ENCODE measurements at regions not wholly inside any gene's neighbourhood (a gene's known extent, or its start where the extent isn't known, plus 50 kb on each side); places are given as distances from the start of the nearest gene placed in this dataset.

GRCh38 chr15:96500508-96500907, 170.0 kb downstream of the NR2F2 start:
- Histone ChIP-seq H3K4me1 (ENCODE audit: control insufficient read depth in 1 of 2, insufficient read depth in 1 of 2, low read depth in 1 of 2, low read length in 1 of 2) (peaks cover 0 to under 1% of the 10 kb centered on the region in 2 experiments), H3K27me3 (no peaks in the 10 kb centered on the region), H3K4me3 (ENCODE audit: low read depth in 1 of 2, low read length in 1 of 2) (no peak overlapping the region), H3K27ac (no peak overlapping the region), H3K36me3 (no peaks in the 10 kb centered on the region), H3K9me3 (no peaks in the 10 kb centered on the region)
- TF ChIP-seq, protein P1, sequence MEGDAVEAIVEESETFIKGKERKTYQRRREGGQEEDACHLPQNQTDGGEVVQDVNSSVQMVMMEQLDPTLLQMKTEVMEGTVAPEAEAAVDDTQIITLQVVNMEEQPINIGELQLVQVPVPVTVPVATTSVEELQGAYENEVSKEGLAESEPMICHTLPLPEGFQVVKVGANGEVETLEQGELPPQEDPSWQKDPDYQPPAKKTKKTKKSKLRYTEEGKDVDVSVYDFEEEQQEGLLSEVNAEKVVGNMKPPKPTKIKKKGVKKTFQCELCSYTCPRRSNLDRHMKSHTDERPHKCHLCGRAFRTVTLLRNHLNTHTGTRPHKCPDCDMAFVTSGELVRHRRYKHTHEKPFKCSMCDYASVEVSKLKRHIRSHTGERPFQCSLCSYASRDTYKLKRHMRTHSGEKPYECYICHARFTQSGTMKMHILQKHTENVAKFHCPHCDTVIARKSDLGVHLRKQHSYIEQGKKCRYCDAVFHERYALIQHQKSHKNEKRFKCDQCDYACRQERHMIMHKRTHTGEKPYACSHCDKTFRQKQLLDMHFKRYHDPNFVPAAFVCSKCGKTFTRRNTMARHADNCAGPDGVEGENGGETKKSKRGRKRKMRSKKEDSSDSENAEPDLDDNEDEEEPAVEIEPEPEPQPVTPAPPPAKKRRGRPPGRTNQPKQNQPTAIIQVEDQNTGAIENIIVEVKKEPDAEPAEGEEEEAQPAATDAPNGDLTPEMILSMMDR (IDR thresholded peaks at IDR 0.05): no peak

- no peak overlapping the region for H3K4me3 ChIP-seq (ENCODE audit: low read depth in 1 of 2, low read length in 1 of 2)
- no peaks in the 10 kb centered on the region for H3K27me3 ChIP-seq
- H3K27ac ChIP-seq: no peak overlapping the region
- no peaks in the 10 kb centered on the region for H3K4me1 ChIP-seq (ENCODE audit: control insufficient read depth in 1 of 2, insufficient read depth in 1 of 2, low read depth in 1 of 2, low read length in 1 of 2)
- TF ChIP-seq, protein P1 (IDR thresholded peaks at IDR 0.05): no peak
- no peaks in the 10 kb centered on the region for H3K36me3 ChIP-seq
- no peaks in the 10 kb centered on the region for H3K9me3 ChIP-seq
Observed at GRCh38 chr15:96501362-96501761, 170.9 kb downstream of the NR2F2 start.

DNA sequence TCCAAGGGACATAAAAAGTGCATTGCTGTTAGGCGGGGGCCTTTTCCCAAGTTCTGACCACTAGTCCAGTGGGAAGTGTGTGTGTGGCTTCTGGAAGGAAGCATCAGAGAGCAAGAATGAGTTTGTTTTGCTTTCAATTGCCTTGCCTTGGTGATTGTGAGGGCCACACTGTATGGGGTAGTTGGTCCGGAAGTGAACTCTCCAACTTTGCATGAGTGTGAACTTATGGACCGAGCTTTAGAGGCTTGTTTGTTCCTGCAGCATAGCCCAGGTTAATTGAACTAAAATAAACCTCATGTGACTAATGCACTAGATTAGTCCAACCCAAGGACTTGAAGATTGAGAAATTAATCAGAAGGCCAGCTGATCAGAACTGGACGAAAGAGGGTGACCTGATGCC, 171.7 kb downstream of the NR2F2 start:
- TF ChIP-seq, protein P1 (IDR thresholded peaks at IDR 0.05): no peak
- Histone ChIP-seq H3K9me3 (no peaks in the 10 kb centered on the region), H3K27ac (no peak overlapping the region), H3K4me3 (ENCODE audit: low read depth in 1 of 2, low read length in 1 of 2) (no peak overlapping the region), H3K36me3 (no peaks in the 10 kb centered on the region), H3K27me3 (no peaks in the 10 kb centered on the region), H3K4me1 (ENCODE audit: control insufficient read depth in 1 of 2, insufficient read depth in 1 of 2, low read depth in 1 of 2, low read length in 1 of 2) (no peaks in the 10 kb centered on the region)

- H3K9me3 ChIP-seq: no peaks in the 10 kb centered on the region
- no peak overlapping the region for H3K4me3 ChIP-seq (ENCODE audit: low read depth in 1 of 2, low read length in 1 of 2)
- no peaks in the 10 kb centered on the region for H3K4me1 ChIP-seq (ENCODE audit: control insufficient read depth in 1 of 2, insufficient read depth in 1 of 2, low read depth in 1 of 2, low read length in 1 of 2)
- TF ChIP-seq, protein P1 (IDR thresholded peaks at IDR 0.05): no peak
- H3K27ac ChIP-seq: no peak overlapping the region
- no peaks in the 10 kb centered on the region for H3K27me3 ChIP-seq
- H3K36me3 ChIP-seq: no peaks in the 10 kb centered on the region
Observed at GRCh38 chr15:96503276-96503675, 172.8 kb downstream of the NR2F2 start.

GRCh38 chr15:96504371-96504770, 173.9 kb downstream of the NR2F2 start:
- Histone ChIP-seq H3K4me3 (ENCODE audit: low read depth in 1 of 2, low read length in 1 of 2) (no peak overlapping the region), H3K36me3 (no peaks in the 10 kb centered on the region), H3K4me1 (ENCODE audit: control insufficient read depth in 1 of 2, insufficient read depth in 1 of 2, low read depth in 1 of 2, low read length in 1 of 2) (no peaks in the 10 kb centered on the region), H3K27me3 (no peaks in the 10 kb centered on the region), H3K9me3 (no peaks in the 10 kb centered on the region), H3K27ac (no peak overlapping the region)
- TF ChIP-seq, protein P1 (IDR thresholded peaks at IDR 0.05): no peak

GRCh38 chr15:96505014-96505413, 174.5 kb downstream of the NR2F2 start:
- H3K27me3 ChIP-seq: no peaks in the 10 kb centered on the region
- no peaks in the 10 kb centered on the region for H3K36me3 ChIP-seq
- TF ChIP-seq, protein P1 (IDR thresholded peaks at IDR 0.05): no peak
- no peak overlapping the region for H3K27ac ChIP-seq
- no peaks in the 10 kb centered on the region for H3K9me3 ChIP-seq
- no peaks in the 10 kb centered on the region for H3K4me1 ChIP-seq (ENCODE audit: control insufficient read depth in 1 of 2, insufficient read depth in 1 of 2, low read depth in 1 of 2, low read length in 1 of 2)
- H3K4me3 ChIP-seq (ENCODE audit: low read depth in 1 of 2, low read length in 1 of 2): no peak overlapping the region
